ENCODE measurements at regions not wholly inside any gene's neighbourhood (a gene's known extent, or its start where the extent isn't known, plus 50 kb on each side); places are given as distances from the start of the nearest gene placed in this dataset.

- no peak overlapping the region for H2BK120ac ChIP-seq (ENCODE audit: low read depth, low read length)
- no peaks in the 10 kb centered on the region for H3K4me1 ChIP-seq (ENCODE audit: control insufficient read depth, insufficient read depth, low read depth, low read length)
- H3K4ac ChIP-seq (ENCODE audit: low read depth in 1 of 2, low read length in 2 of 2) = no peak overlapping the region
- no peaks in the 10 kb centered on the region for H3K27me3 ChIP-seq (ENCODE audit: control insufficient read depth in 1 of 2, insufficient read depth in 1 of 2, low read length in 2 of 2)
- no peak overlapping the region for H2BK5ac ChIP-seq (ENCODE audit: low read depth, low read length, poor library complexity, severe bottlenecking)
- no peaks in the 10 kb centered on the region for H3K36me3 ChIP-seq (ENCODE audit: control insufficient read depth in 1 of 2, insufficient read depth in 2 of 2, low read depth in 1 of 2, low read length in 2 of 2)
- H4K91ac ChIP-seq (ENCODE audit: low read length) = no peak overlapping the region
- no peak overlapping the region for H3K18ac ChIP-seq (ENCODE audit: low read depth in 1 of 2, low read length in 2 of 2)
- H2BK15ac ChIP-seq (ENCODE audit: low read depth, poor library complexity, severe bottlenecking) = no peak overlapping the region
- H3K9ac ChIP-seq (ENCODE audit: low read length) = no peak overlapping the region
- no peak overlapping the region for H2AFZ ChIP-seq (ENCODE audit: low read depth, low read length)
- H2BK12ac ChIP-seq (ENCODE audit: low read length in 2 of 2) = no peak overlapping the region
- no peak overlapping the region for H3K27ac ChIP-seq (ENCODE audit: low read length, poor library complexity, severe bottlenecking)
- 40% methylated on average over 1 of the region's 3 CpGs for WGBS
- H3K14ac ChIP-seq (ENCODE audit: low read length in 2 of 2) = no peak overlapping the region
- no peaks in the 10 kb centered on the region for H3K9me3 ChIP-seq (ENCODE audit: control insufficient read depth, low read length)
- H3K4me2 ChIP-seq (ENCODE audit: low read length, poor library complexity, severe bottlenecking) = no peak overlapping the region
- H2AK5ac ChIP-seq (ENCODE audit: low read length, severe bottlenecking) = no peak overlapping the region
- no peak overlapping the region for H4K8ac ChIP-seq (ENCODE audit: low read length)
- DNase-seq = no peak
- H3K79me1 ChIP-seq (replicated peaks; ENCODE audit: low read length, poor library complexity, severe bottlenecking) = no peaks in the 10 kb centered on the region
- no peak overlapping the region for H3K4me3 ChIP-seq (ENCODE audit: insufficient read depth in 1 of 2, low read depth in 1 of 2, low read length in 2 of 2)
- no peak overlapping the region for H3K23ac ChIP-seq (ENCODE audit: low read length in 2 of 2)
Observed at GRCh38 chr6:78397499-78397898, 469.9 kb upstream of the IRAK1BP1 start.

- H2BK120ac ChIP-seq (ENCODE audit: low read depth, low read length) = no peak overlapping the region
- H3K27me3 ChIP-seq (ENCODE audit: control insufficient read depth in 1 of 2, insufficient read depth in 1 of 2, low read length in 2 of 2) = no peaks in the 10 kb centered on the region
- H4K8ac ChIP-seq (ENCODE audit: low read length) = no peak overlapping the region
- no peak overlapping the region for H3K14ac ChIP-seq (ENCODE audit: low read length in 2 of 2)
- H3K18ac ChIP-seq (ENCODE audit: low read depth in 1 of 2, low read length in 2 of 2) = no peak overlapping the region
- H3K4me2 ChIP-seq (ENCODE audit: low read length, poor library complexity, severe bottlenecking) = no peak overlapping the region
- no peak for DNase-seq
- no peak overlapping the region for H2BK5ac ChIP-seq (ENCODE audit: low read depth, low read length, poor library complexity, severe bottlenecking)
- no peak overlapping the region for H3K9ac ChIP-seq (ENCODE audit: low read length)
- H3K4me1 ChIP-seq (ENCODE audit: control insufficient read depth, insufficient read depth, low read depth, low read length) = no peaks in the 10 kb centered on the region
- H2AK5ac ChIP-seq (ENCODE audit: low read length, severe bottlenecking) = no peak overlapping the region
- H3K36me3 ChIP-seq (ENCODE audit: control insufficient read depth in 1 of 2, insufficient read depth in 2 of 2, low read depth in 1 of 2, low read length in 2 of 2) = no peaks in the 10 kb centered on the region
- H4K91ac ChIP-seq (ENCODE audit: low read length) = no peak overlapping the region
- 63% methylated on average over 1 of the region's 2 CpGs for WGBS
- H2BK12ac ChIP-seq (ENCODE audit: low read length in 2 of 2) = no peak overlapping the region
- H3K9me3 ChIP-seq (ENCODE audit: control insufficient read depth, low read length) = no peaks in the 10 kb centered on the region
- no peak overlapping the region for H3K23ac ChIP-seq (ENCODE audit: low read length in 2 of 2)
- H3K4ac ChIP-seq (ENCODE audit: low read depth in 1 of 2, low read length in 2 of 2) = no peak overlapping the region
- H2BK15ac ChIP-seq (ENCODE audit: low read depth, poor library complexity, severe bottlenecking) = no peak overlapping the region
- H3K79me1 ChIP-seq (replicated peaks; ENCODE audit: low read length, poor library complexity, severe bottlenecking) = no peaks in the 10 kb centered on the region
- no peak overlapping the region for H3K4me3 ChIP-seq (ENCODE audit: insufficient read depth in 1 of 2, low read depth in 1 of 2, low read length in 2 of 2)
- no peak overlapping the region for H2AFZ ChIP-seq (ENCODE audit: low read depth, low read length)
- no peak overlapping the region for H3K27ac ChIP-seq (ENCODE audit: low read length, poor library complexity, severe bottlenecking)
Observed at GRCh38 chr6:78398292-78398691, 469.1 kb upstream of the IRAK1BP1 start.

GRCh38 chr6:78400076-78400475 lies 467.3 kb upstream of the IRAK1BP1 start:
- no peaks in the 10 kb centered on the region for H3K4me1 ChIP-seq (ENCODE audit: control insufficient read depth, insufficient read depth, low read depth, low read length)
- no peak for DNase-seq
- H3K4ac ChIP-seq (ENCODE audit: low read depth in 1 of 2, low read length in 2 of 2) = no peak overlapping the region
- H3K27ac ChIP-seq (ENCODE audit: low read length, poor library complexity, severe bottlenecking) = no peak overlapping the region
- H3K4me2 ChIP-seq (ENCODE audit: low read length, poor library complexity, severe bottlenecking) = no peak overlapping the region
- 79% methylated on average over 2 of the region's 3 CpGs for WGBS
- no peak overlapping the region for H2AFZ ChIP-seq (ENCODE audit: low read depth, low read length)
- H3K9ac ChIP-seq (ENCODE audit: low read length) = no peak overlapping the region
- H2BK15ac ChIP-seq (ENCODE audit: low read depth, poor library complexity, severe bottlenecking) = no peak overlapping the region
- no peak overlapping the region for H3K23ac ChIP-seq (ENCODE audit: low read length in 2 of 2)
- no peak overlapping the region for H2BK5ac ChIP-seq (ENCODE audit: low read depth, low read length, poor library complexity, severe bottlenecking)
- no peak overlapping the region for H2BK12ac ChIP-seq (ENCODE audit: low read length in 2 of 2)
- H3K14ac ChIP-seq (ENCODE audit: low read length in 2 of 2) = no peak overlapping the region
- H3K18ac ChIP-seq (ENCODE audit: low read depth in 1 of 2, low read length in 2 of 2) = no peak overlapping the region
- no peak overlapping the region for H4K8ac ChIP-seq (ENCODE audit: low read length)
- H2BK120ac ChIP-seq (ENCODE audit: low read depth, low read length) = no peak overlapping the region
- no peak overlapping the region for H3K4me3 ChIP-seq (ENCODE audit: insufficient read depth in 1 of 2, low read depth in 1 of 2, low read length in 2 of 2)
- H3K9me3 ChIP-seq (ENCODE audit: control insufficient read depth, low read length) = peaks cover 2% of the 10 kb centered on the region
- H4K91ac ChIP-seq (ENCODE audit: low read length) = no peak overlapping the region
- H3K36me3 ChIP-seq (ENCODE audit: control insufficient read depth in 1 of 2, insufficient read depth in 2 of 2, low read depth in 1 of 2, low read length in 2 of 2) = no peaks in the 10 kb centered on the region
- H3K79me1 ChIP-seq (replicated peaks; ENCODE audit: low read length, poor library complexity, severe bottlenecking) = no peaks in the 10 kb centered on the region
- H2AK5ac ChIP-seq (ENCODE audit: low read length, severe bottlenecking) = no peak overlapping the region
- H3K27me3 ChIP-seq (ENCODE audit: control insufficient read depth in 1 of 2, insufficient read depth in 1 of 2, low read length in 2 of 2) = no peaks in the 10 kb centered on the region

GRCh38 chr6:78427386-78427785 lies 440.0 kb upstream of the IRAK1BP1 start:
- Histone ChIP-seq H3K4me3 (ENCODE audit: insufficient read depth in 1 of 2, low read depth in 1 of 2, low read length in 2 of 2) (no peak overlapping the region), H4K8ac (ENCODE audit: low read length) (no peak overlapping the region), H3K4me2 (ENCODE audit: low read length, poor library complexity, severe bottlenecking) (no peak overlapping the region), H2BK5ac (ENCODE audit: low read depth, low read length, poor library complexity, severe bottlenecking) (no peak overlapping the region), H3K79me1 (replicated peaks; ENCODE audit: low read length, poor library complexity, severe bottlenecking) (no peaks in the 10 kb centered on the region), H2BK12ac (ENCODE audit: low read length in 2 of 2) (no peak overlapping the region), H4K91ac (ENCODE audit: low read length) (no peak overlapping the region), H3K18ac (ENCODE audit: low read depth in 1 of 2, low read length in 2 of 2) (no peak overlapping the region), H3K9me3 (ENCODE audit: control insufficient read depth, low read length) (peaks cover 6% of the 10 kb centered on the region), H3K23ac (ENCODE audit: low read length in 2 of 2) (no peak overlapping the region), H3K4ac (ENCODE audit: low read depth in 1 of 2, low read length in 2 of 2) (no peak overlapping the region), H3K27me3 (ENCODE audit: control insufficient read depth in 1 of 2, insufficient read depth in 1 of 2, low read length in 2 of 2) (no peaks in the 10 kb centered on the region), H3K36me3 (ENCODE audit: control insufficient read depth in 1 of 2, insufficient read depth in 2 of 2, low read depth in 1 of 2, low read length in 2 of 2) (no peaks in the 10 kb centered on the region), H2AK5ac (ENCODE audit: low read length, severe bottlenecking) (no peak overlapping the region), H3K9ac (ENCODE audit: low read length) (no peak overlapping the region), H3K27ac (ENCODE audit: low read length, poor library complexity, severe bottlenecking) (no peak overlapping the region), H2BK15ac (ENCODE audit: low read depth, poor library complexity, severe bottlenecking) (no peak overlapping the region), H3K14ac (ENCODE audit: low read length in 2 of 2) (no peak overlapping the region), H2AFZ (ENCODE audit: low read depth, low read length) (no peak overlapping the region), H2BK120ac (ENCODE audit: low read depth, low read length) (no peak overlapping the region), H3K4me1 (ENCODE audit: control insufficient read depth, insufficient read depth, low read depth, low read length) (no peaks in the 10 kb centered on the region)
- no CpG with 5 or more reads among the region's 1 CpG for WGBS
- no peak for DNase-seq

Data from mesenchymal stem cell (in vitro differentiated cells and primary cell).